SK-N-SH (cell line): ENCODE measurements at regions not wholly inside any gene's neighbourhood (a gene's known extent, or its start where the extent isn't known, plus 50 kb on each side); places are given as distances from the start of the nearest gene placed in this dataset.

Experiments
- CTCF ChIA-PET: fragments of 300-600, 350-600 bp; formaldehyde crosslinking; extraction: SDS; loops from one replicate; lab custom pipeline; 2021; lab: Yijun Ruan, JAX
- POLR2A ChIA-PET: fragments of 350-600 bp; sonication (Branson Sonifier 250); formaldehyde crosslinking; extraction: SDS; loops from one replicate; lab custom pipeline; 2020; ENCODE audit warnings: antibody characterized with exemption, inconsistent platforms; lab: Yijun Ruan, JAX
- DNase-seq: peaks from one replicate; pipeline ENCODE4 v3.0.0; 2012
- H2AFZ ChIP-seq: fragments of 200-600 bp; sonication (generic); 2 replicates; pipeline ENCODE4 v1.8.1; 2016; ENCODE audit warnings: antibody characterized with exemption, mild to moderate bottlenecking, low read depth
- H3F3A ChIP-seq: fragments of 200-600 bp; sonication (generic); replicated peaks from 2 replicates; pipeline ENCODE3; 2016; ENCODE audit warnings: antibody characterized with exemption, mild to moderate bottlenecking; ENCODE audit not compliant: insufficient read depth
- H3K27ac ChIP-seq, 2 experiments: fragments of 200-500 bp in 1 of 2; fragments of 200-600 bp in 1 of 2; sonication (Bioruptor generic) in 1 of 2; sonication (generic), shearing (Covaris generic) in 1 of 2; 2 replicates each; pipeline versions ENCODE4 v1.5.1 to v1.6.1; 2014 to 2016; ENCODE audit warnings: low read depth in 2 of 2, inconsistent platforms in 1 of 2, low read length in 1 of 2, mild to moderate bottlenecking in 1 of 2, mixed read lengths in 1 of 2
- H3K27me3 ChIP-seq: fragments of 200-600 bp; sonication (generic), shearing (Covaris generic); 2 replicates; pipeline ENCODE4 v1.6.1; 2016; ENCODE audit warnings: mixed run types; ENCODE audit not compliant: insufficient read depth
- H3K36me3 ChIP-seq, 2 experiments: fragments of 200-500 bp in 1 of 2; fragments of 200-600 bp in 1 of 2; sonication (Bioruptor generic) in 1 of 2; sonication (generic) in 1 of 2; replicated peaks in 1 of 2; 2 replicates each; pipeline versions ENCODE3 to v1.5.1; 2014 to 2016; ENCODE audit warnings: low read length in 1 of 2, mild to moderate bottlenecking in 1 of 2; ENCODE audit not compliant: insufficient read depth in 2 of 2, control insufficient read depth in 1 of 2
- H3K4me1 ChIP-seq, 2 experiments: fragments of 200-500 bp in 1 of 2; fragments of 200-600 bp in 1 of 2; sonication (Bioruptor generic) in 1 of 2; sonication (generic), shearing (Covaris generic) in 1 of 2; 2 replicates each; pipeline versions ENCODE4 v1.5.1 to v1.6.1; 2014 to 2016; ENCODE audit warnings: low read depth in 1 of 2, low read length in 1 of 2, mixed run types in 1 of 2; ENCODE audit not compliant: insufficient read depth in 2 of 2, control insufficient read depth in 1 of 2
- H3K4me2 ChIP-seq: fragments of 200-600 bp; sonication (generic), shearing (Covaris generic); 2 replicates; pipeline ENCODE4 v1.6.1; 2017; ENCODE audit warnings: mixed run types
- H3K4me3 ChIP-seq, 2 experiments: fragments of 200-500 bp in 1 of 2; fragments of 200-600 bp in 1 of 2; sonication (Bioruptor generic) in 1 of 2; sonication (generic), shearing (Covaris generic) in 1 of 2; 2 replicates each; pipeline versions ENCODE4 v1.5.1 to v1.8.1; 2014 to 2016; ENCODE audit warnings: low read depth in 2 of 2, inconsistent platforms in 1 of 2, low read length in 1 of 2, mild to moderate bottlenecking in 1 of 2, mixed read lengths in 1 of 2, moderate library complexity in 1 of 2
- H3K79me2 ChIP-seq: fragments of 200-600 bp; sonication (generic); 2 replicates; pipeline ENCODE4 v1.8.1; 2017; ENCODE audit warnings: mild to moderate bottlenecking; ENCODE audit not compliant: insufficient read depth
- H3K9ac ChIP-seq: fragments of 200-600 bp; sonication (generic); 2 replicates; pipeline ENCODE4 v1.6.1; 2017; ENCODE audit warnings: mixed run types
- H3K9me2 ChIP-seq: fragments of 200-600 bp; sonication (generic); 2 replicates; pipeline ENCODE4 v1.6.1; 2017; ENCODE audit warnings: mixed run types
- H3K9me3 ChIP-seq: fragments of 200-600 bp; sonication (generic); 2 replicates; pipeline ENCODE4 v1.6.1; 2017; ENCODE audit warnings: mixed run types, mild to moderate bottlenecking, moderate library complexity
- H4K20me1 ChIP-seq: fragments of 200-600 bp; sonication (generic); 2 replicates; pipeline ENCODE4 v1.6.1; 2017; ENCODE audit warnings: mild to moderate bottlenecking, mixed run types; ENCODE audit not compliant: insufficient read depth
- CHD2 ChIP-seq: fragments of 150-350 bp; IDR thresholded peaks from 2 replicates; pipeline ENCODE4 v1.6.1; 2018; ENCODE audit warnings: low read length; ENCODE audit not compliant: partially characterized antibody
- EP300 ChIP-seq, 2 experiments: IDR thresholded peaks; 2 replicates each; pipeline versions ENCODE4 v1.4.0 to v1.6.1; 2012; ENCODE audit warnings: borderline replicate concordance in 1 of 2, low read depth in 1 of 2, low read length in 1 of 2
- FOXJ3 ChIP-seq: sonication (generic); formaldehyde crosslinking; IDR thresholded peaks from 2 replicates; pipeline ENCODE4 v1.5.1; 2020; ENCODE audit warnings: mild to moderate bottlenecking, missing genetic modification reagents
- GABPA ChIP-seq: IDR thresholded peaks from 2 replicates; pipeline ENCODE4 v1.4.0; 2012; ENCODE audit warnings: low read depth, mild to moderate bottlenecking
- JUND ChIP-seq: IDR thresholded peaks from 2 replicates; pipeline ENCODE4 v1.4.0; 2012
- MAX ChIP-seq: IDR thresholded peaks from 2 replicates; pipeline ENCODE4 v1.4.0; 2012; ENCODE audit warnings: low read depth
- MEF2A ChIP-seq: IDR thresholded peaks from 2 replicates; pipeline ENCODE4 v1.4.0; 2012; ENCODE audit warnings: low read depth, borderline replicate concordance
- POLR2AphosphoS5 ChIP-seq: IDR thresholded peaks from 2 replicates; pipeline ENCODE4 v1.6.1; 2012; ENCODE audit warnings: low read depth, low read length
- RCOR1 ChIP-seq: fragments of 150-350 bp; IDR thresholded peaks from 2 replicates; pipeline ENCODE4 v1.6.1; 2017; ENCODE audit warnings: antibody characterized with exemption, low read length
- REST ChIP-seq: IDR thresholded peaks from 2 replicates; pipeline ENCODE4 v1.6.1; 2012; ENCODE audit warnings: mild to moderate bottlenecking, low read depth, low read length, moderate library complexity
- TEAD4 ChIP-seq: IDR thresholded peaks from 2 replicates; pipeline ENCODE4 v1.4.0; 2012; ENCODE audit warnings: mild to moderate bottlenecking, borderline replicate concordance; ENCODE audit not compliant: insufficient read depth
- ZBTB33 ChIP-seq: IDR thresholded peaks from 2 replicates; pipeline ENCODE4 v1.4.0; 2012; ENCODE audit warnings: low read depth, borderline replicate concordance
- whole genome bisulfite sequencing: methylation state at CpG from one replicate; pipeline ENCODE4 v1.1.6; 2017; ENCODE audit warnings: low lambda C conversion rate; 5-methylcytosine and 5-hydroxymethylcytosine counted together

- 12% methylated on average over 3 of the region's 3 CpGs for WGBS
- no peaks in the 10 kb centered on the region for H3K9me3 ChIP-seq
- H3K4me1 ChIP-seq = no peaks in the 10 kb centered on the region
- no peaks in the 10 kb centered on the region for H3K27me3 ChIP-seq
- no peaks in the 10 kb centered on the region for H4K20me1 ChIP-seq
- H3K9me2 ChIP-seq = no peaks in the 10 kb centered on the region; the same call in 1 of the 2 replicates
- H3F3A ChIP-seq = no peaks in the 10 kb centered on the region
- H3K36me3 ChIP-seq = no peaks in the 10 kb centered on the region
- ChIA-PET POLR2A (no interaction called here), CTCF (no interaction called here)
- H2AFZ ChIP-seq = no peak overlapping the region
- H3K4me2 ChIP-seq = no peak overlapping the region
- no peak overlapping the region for H3K9ac ChIP-seq
- DNase-seq = no peak
- H3K27ac ChIP-seq = no peak overlapping the region
- H3K79me2 ChIP-seq = no peaks in the 10 kb centered on the region
- TF ChIP-seq MAX (no peak), REST (no peak), RCOR1 (no peak)
- no peak overlapping the region for H3K4me3 ChIP-seq
Observed at GRCh38 chrX:109040057-109040456, 303.7 kb upstream of the IRS4 start.

GRCh38 chrX:109036624-109037023, 300.3 kb upstream of the IRS4 start:
- POLR2A ChIA-PET = no interaction called here
- no peaks in the 10 kb centered on the region; the same call in 1 of the 2 replicates for H3K9me2 ChIP-seq
- H3K79me2 ChIP-seq = no peaks in the 10 kb centered on the region
- no peaks in the 10 kb centered on the region for H3K36me3 ChIP-seq
- no peak overlapping the region for H3K27ac ChIP-seq
- WGBS = 0% methylated on average over 2 of the region's 2 CpGs
- no peaks in the 10 kb centered on the region for H3K27me3 ChIP-seq
- H3K9me3 ChIP-seq = no peaks in the 10 kb centered on the region
- H3K4me2 ChIP-seq = no peak overlapping the region
- no peak overlapping the region for H3K9ac ChIP-seq
- DNase-seq = no peak
- H3F3A ChIP-seq = no peaks in the 10 kb centered on the region
- no peak for TF ChIP-seq FOXJ3 (CRISPR knock-in tag)
- TF ChIP-seq POLR2AphosphoS5 = no peak
- TF ChIP-seq CHD2 = no peak
- no peak for TF ChIP-seq ZBTB33
- no peak for TF ChIP-seq TEAD4
- no peak for TF ChIP-seq MEF2A
- no peak for TF ChIP-seq GABPA
- TF ChIP-seq JUND = no peak
- no peak for TF ChIP-seq EP300 (IDR thresholded peaks at IDR 0.05; ENCODE audit: borderline replicate concordance in 1 of 2, low read depth in 1 of 2, low read length in 1 of 2)
- TF ChIP-seq, all 33 proteins: peak for 0
- Histone ChIP-seq H3K4me3 (no peak overlapping the region), H2AFZ (no peak overlapping the region), H4K20me1 (no peaks in the 10 kb centered on the region), H3K4me1 (no peaks in the 10 kb centered on the region)
- CTCF ChIA-PET = no interaction called here
